ENCODE measurements at regions not wholly inside any gene's neighbourhood (a gene's known extent, or its start where the extent isn't known, plus 50 kb on each side); places are given as distances from the start of the nearest gene placed in this dataset.

- DNase-seq = no peak
Measured at GRCh38 chr5:10876006-10876744, 115.1 kb upstream of the DAP start.

- no peak for DNase-seq
Measured at GRCh38 chr5:10875201-10875768, 114.3 kb upstream of the DAP start.

- DNase-seq = no peak
Measured at GRCh38 chr5:10874541-10874940, 113.5 kb upstream of the DAP start.

- no peak for DNase-seq
Measured at GRCh38 chr5:10870791-10871190, 109.8 kb upstream of the DAP start.

GRCh38 chr5:10868956-10869355 lies 107.9 kb upstream of the DAP start:
- DNase-seq = no peak

GRCh38 chr5:10867389-10868303 lies 106.6 kb upstream of the DAP start:
- no peak for DNase-seq

- DNase-seq = no peak
Measured at GRCh38 chr5:10866913-10867312, 105.9 kb upstream of the DAP start.

GRCh38 chr5:10863763-10864383 lies 102.8 kb upstream of the DAP start:
- DNase-seq = no peak

- no peak for DNase-seq
Measured at GRCh38 chr5:10862085-10862484, 101.1 kb upstream of the DAP start.

- no peak for DNase-seq
Measured at GRCh38 chr5:10861423-10861790, 100.4 kb upstream of the DAP start.

- DNase-seq = no peak
Measured at GRCh38 chr5:10860645-10861422, 99.8 kb upstream of the DAP start.

- DNase-seq = no peak
Measured at GRCh38 chr5:10860196-10860543, 99.1 kb upstream of the DAP start.

- DNase-seq = no peak
Measured at GRCh38 chr5:10859393-10860195, 98.6 kb upstream of the DAP start.

- no peak for DNase-seq
Measured at GRCh38 chr5:10858945-10859344, 97.9 kb upstream of the DAP start.

GRCh38 chr5:10858307-10858706 lies 97.3 kb upstream of the DAP start:
- DNase-seq = no peak

GRCh38 chr5:10857338-10857733 lies 96.3 kb upstream of the DAP start:
- DNase-seq = peak; percentile 52

GRCh38 chr5:10856683-10857337 lies 95.8 kb upstream of the DAP start:
- DNase-seq = peak; percentile 64

- no peak for DNase-seq
Measured at GRCh38 chr5:10856071-10856470, 95.0 kb upstream of the DAP start.

- DNase-seq = no peak
Measured at GRCh38 chr5:10854506-10855277, 93.7 kb upstream of the DAP start.

- DNase-seq = no peak
Measured at GRCh38 chr5:10853154-10853553, 92.1 kb upstream of the DAP start.

Data from left kidney (tissue), 1 donor.